Endothelial cell of umbilical vein (primary cell): ENCODE measurements at regions not wholly inside any gene's neighbourhood (a gene's known extent, or its start where the extent isn't known, plus 50 kb on each side); places are given as distances from the start of the nearest gene placed in this dataset.

Source experiments
- BruUV-seq: library from RNA; stranded (reverse); fragments of 400-500 nt; replicated peaks from 2 replicates; lab custom pipeline; 2021; lab: Mats Ljungman, UMichigan
- CTCF ChIA-PET: fragments of 300-600, 350-600 bp; sonication (Branson Sonifier 250); formaldehyde crosslinking; loops from one replicate; lab custom pipeline; 2021; ENCODE audit warnings: antibody characterized with exemption, inconsistent platforms; lab: Charles Lee
- POLR2A ChIA-PET: fragments of 300-600, 350-600 bp; sonication (Branson Sonifier 250); formaldehyde crosslinking; loops from one replicate; lab custom pipeline; 2021; ENCODE audit warnings: antibody characterized with exemption, inconsistent platforms; lab: Charles Lee
- DNase-seq: peaks from one replicate; pipeline ENCODE4 v3.0.0-alpha.2; 2011; ENCODE audit warnings: low read depth, low spot score
- FAIRE-seq: peaks from 2 replicates; lab custom pipeline; 2011; peaks lifted over from hg19 to GRCh38; lab: Jason Lieb, UNC
- H2AFZ ChIP-seq: 2 replicates; pipeline ENCODE4 v1.6.0; 2012; ENCODE audit warnings: low read depth, low read length, control low read depth, inconsistent platforms
- H3K27ac ChIP-seq: 2 replicates; pipeline ENCODE4 v1.5.1; 2011; ENCODE audit warnings: low read depth, mild to moderate bottlenecking, control low read depth, low read length, moderate library complexity; ENCODE audit not compliant: insufficient read depth
- H3K27me3 ChIP-seq, 2 experiments: 2 replicates each; pipeline versions ENCODE4 v1.6.0 to v1.6.1; 2011; ENCODE audit warnings: low read length in 2 of 2, mixed read lengths in 1 of 2; ENCODE audit not compliant: control insufficient read depth in 2 of 2, insufficient read depth in 2 of 2
- H3K36me3 ChIP-seq, 2 experiments: 2 replicates in 1 of 2; 3 replicates in 1 of 2; pipeline ENCODE4 v1.5.1; 2011; ENCODE audit warnings: low read length in 2 of 2, mild to moderate bottlenecking in 1 of 2, moderate library complexity in 1 of 2; ENCODE audit not compliant: control insufficient read depth in 2 of 2, insufficient read depth in 2 of 2; ENCODE audit errors: extremely low read depth in 1 of 2
- H3K4me1 ChIP-seq: 3 replicates; pipeline ENCODE4 v1.5.1; 2011; ENCODE audit warnings: mild to moderate bottlenecking, low read length; ENCODE audit not compliant: control insufficient read depth, insufficient read depth; ENCODE audit errors: extremely low read depth
- H3K4me2 ChIP-seq: 2 replicates; pipeline ENCODE4 v1.6.1; 2011; ENCODE audit warnings: low read length, control low read depth, mixed read lengths; ENCODE audit not compliant: insufficient read depth
- H3K4me3 ChIP-seq, 3 experiments: fragments of 200-600 bp in 1 of 3; sonication (generic), shearing (Covaris generic) in 1 of 3; replicated peaks in 1 of 3; 2 replicates each; pipeline ENCODE4 v1.5.1; 2011 to 2016; ENCODE audit warnings: control low read depth in 3 of 3, low read length in 3 of 3, mild to moderate bottlenecking in 2 of 3, inconsistent platforms in 1 of 3, low read depth in 1 of 3, moderate library complexity in 1 of 3; ENCODE audit not compliant: insufficient read depth in 1 of 3
- H3K79me2 ChIP-seq: 2 replicates; pipeline ENCODE4 v1.6.0; 2012; ENCODE audit warnings: low read length, inconsistent platforms; ENCODE audit not compliant: control insufficient read depth, insufficient read depth
- H3K9ac ChIP-seq: replicated peaks from 2 replicates; pipeline ENCODE3; 2011; ENCODE audit warnings: low read length, control low read depth; ENCODE audit not compliant: insufficient read depth; ENCODE audit errors: extremely low read depth
- H3K9me1 ChIP-seq: replicated peaks from 3 replicates; pipeline ENCODE4 v1.6.0; 2011; ENCODE audit warnings: mild to moderate bottlenecking, low read length; ENCODE audit not compliant: control insufficient read depth, insufficient read depth; ENCODE audit errors: extremely low read depth
- H3K9me3 ChIP-seq: replicated peaks from 2 replicates; pipeline ENCODE4 v1.5.1; 2012; ENCODE audit warnings: low read length, inconsistent platforms; ENCODE audit not compliant: control insufficient read depth, insufficient read depth
- H4K20me1 ChIP-seq: replicated peaks from 2 replicates; pipeline ENCODE3; 2011; ENCODE audit warnings: mild to moderate bottlenecking, low read length; ENCODE audit not compliant: control insufficient read depth, insufficient read depth; ENCODE audit errors: extremely low read depth
- EZH2 ChIP-seq: IDR thresholded peaks from 2 replicates; pipeline ENCODE4 v1.6.1; 2012; ENCODE audit warnings: borderline replicate concordance, low read depth, mild to moderate bottlenecking, moderate library complexity, low read length, inconsistent platforms; ENCODE audit not compliant: severe bottlenecking
- FOS ChIP-seq: IDR thresholded peaks from 2 replicates; pipeline ENCODE4 v1.6.1; 2011; ENCODE audit warnings: mild to moderate bottlenecking, low read length, moderate library complexity, borderline replicate concordance; ENCODE audit not compliant: insufficient read depth
- GATA2 ChIP-seq: IDR thresholded peaks from 2 replicates; pipeline ENCODE4 v1.7.0; 2011; ENCODE audit warnings: low read depth, mild to moderate bottlenecking, moderate library complexity, mixed read lengths, low read length; ENCODE audit not compliant: insufficient read length, insufficient read depth
- JUN ChIP-seq: IDR thresholded peaks from 2 replicates; pipeline ENCODE4 v1.6.1; 2011; ENCODE audit warnings: borderline replicate concordance, low read depth; ENCODE audit not compliant: insufficient read length, insufficient read depth
- MYC ChIP-seq: IDR thresholded peaks from one replicate; pipeline ENCODE4 v1.6.1; 2011; ENCODE audit warnings: mild to moderate bottlenecking, low read depth, low read length
- POLR2A ChIP-seq: IDR thresholded peaks from 2 replicates; pipeline ENCODE4 v1.6.1; 2012; ENCODE audit warnings: low read depth, mild to moderate bottlenecking, control low read depth, low read length
- POLR2AphosphoS5 ChIP-seq: IDR thresholded peaks from 2 replicates; pipeline ENCODE4 v1.6.1; 2012; ENCODE audit warnings: low read depth, mild to moderate bottlenecking, control low read depth, low read length, moderate library complexity; ENCODE audit not compliant: insufficient read depth
- dilution Hi-C: fragments of 300-500 bp; cut with MboI; formaldehyde crosslinking; loops from one replicate; pipeline ENCODE4 v1.15.0; 2019; ENCODE audit warnings: low sequenced_read_pairs; ENCODE audit not compliant: extremely low pct_ligation_motif_present
- intact Hi-C: fragments of 100-400 bp; cut with micrococcal nuclease; formaldehyde crosslinking; loops from one replicate; pipeline ENCODE4 v1.10.0; 2022
- TF ChIP-seq, protein P1 (sequence below), 2 donors: IDR thresholded peaks; 1 replicate in 1 of 2; 2 replicates in 1 of 2; pipeline ENCODE4 v1.5.1; 2011; ENCODE audit warnings: low read length in 2 of 2, mild to moderate bottlenecking in 2 of 2, moderate library complexity in 2 of 2, control low read depth in 1 of 2, inconsistent platforms in 1 of 2, low read depth in 1 of 2; ENCODE audit not compliant: insufficient read depth in 1 of 2; ENCODE audit errors: extremely low read depth in 1 of 2
- TF ChIP-seq, protein P2 (sequence below): IDR thresholded peaks from 2 replicates; pipeline ENCODE4 v1.6.1; 2011; ENCODE audit not compliant: insufficient read depth, insufficient read length

DNA sequence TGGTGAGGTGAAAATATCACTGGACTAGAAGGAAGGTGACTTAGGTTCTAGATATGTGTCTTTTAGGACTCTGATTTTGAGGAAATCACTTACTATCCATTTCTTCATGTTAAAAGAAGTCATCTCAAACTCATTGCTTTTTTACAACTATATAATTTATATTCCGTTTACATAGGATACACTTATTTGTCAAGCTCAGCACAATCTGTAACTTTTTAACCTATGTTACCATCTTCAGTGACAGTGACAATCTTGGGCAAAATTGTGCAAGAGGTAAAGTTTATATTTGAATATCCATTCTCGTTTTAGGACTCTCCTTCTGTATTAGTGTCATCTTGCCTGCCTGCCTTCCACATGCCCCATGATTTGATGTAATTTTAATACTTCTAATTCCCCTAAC is 74.0 kb upstream of the FAM83B start:
- Histone ChIP-seq H3K79me2 (no peaks in the 10 kb centered on the region), H2AFZ (no peak overlapping the region), H3K9me1 (no peaks in the 10 kb centered on the region), H3K27ac (no peak overlapping the region), H3K4me2 (no peak overlapping the region), H3K4me3 (no peak overlapping the region), H4K20me1 (no peaks in the 10 kb centered on the region), H3K4me1 (no peaks in the 10 kb centered on the region), H3K27me3 (no peaks in the 10 kb centered on the region), H3K9me3 (no peaks in the 10 kb centered on the region), H3K36me3 (no peaks in the 10 kb centered on the region), H3K9ac (no peak overlapping the region)
- DNase-seq (no peak), FAIRE-seq (no peak)
- intact Hi-C loops: no loop called here
- dilution Hi-C loops: no loop called here
- CTCF ChIA-PET: no interaction called here
- BruUV-seq: no TSS peak
- TF ChIP-seq, protein P1, sequence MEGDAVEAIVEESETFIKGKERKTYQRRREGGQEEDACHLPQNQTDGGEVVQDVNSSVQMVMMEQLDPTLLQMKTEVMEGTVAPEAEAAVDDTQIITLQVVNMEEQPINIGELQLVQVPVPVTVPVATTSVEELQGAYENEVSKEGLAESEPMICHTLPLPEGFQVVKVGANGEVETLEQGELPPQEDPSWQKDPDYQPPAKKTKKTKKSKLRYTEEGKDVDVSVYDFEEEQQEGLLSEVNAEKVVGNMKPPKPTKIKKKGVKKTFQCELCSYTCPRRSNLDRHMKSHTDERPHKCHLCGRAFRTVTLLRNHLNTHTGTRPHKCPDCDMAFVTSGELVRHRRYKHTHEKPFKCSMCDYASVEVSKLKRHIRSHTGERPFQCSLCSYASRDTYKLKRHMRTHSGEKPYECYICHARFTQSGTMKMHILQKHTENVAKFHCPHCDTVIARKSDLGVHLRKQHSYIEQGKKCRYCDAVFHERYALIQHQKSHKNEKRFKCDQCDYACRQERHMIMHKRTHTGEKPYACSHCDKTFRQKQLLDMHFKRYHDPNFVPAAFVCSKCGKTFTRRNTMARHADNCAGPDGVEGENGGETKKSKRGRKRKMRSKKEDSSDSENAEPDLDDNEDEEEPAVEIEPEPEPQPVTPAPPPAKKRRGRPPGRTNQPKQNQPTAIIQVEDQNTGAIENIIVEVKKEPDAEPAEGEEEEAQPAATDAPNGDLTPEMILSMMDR (IDR thresholded peaks at IDR 0.05; ENCODE audit: extremely low read depth in 1 of 2, insufficient read depth in 1 of 2, low read depth in 1 of 2, low read length in 2 of 2): no peak
- no peak for TF ChIP-seq JUN
- TF ChIP-seq EZH2: no peak
- no peak for TF ChIP-seq POLR2A
- TF ChIP-seq POLR2AphosphoS5: no peak
- TF ChIP-seq GATA2: no peak
- TF ChIP-seq, protein P2, sequence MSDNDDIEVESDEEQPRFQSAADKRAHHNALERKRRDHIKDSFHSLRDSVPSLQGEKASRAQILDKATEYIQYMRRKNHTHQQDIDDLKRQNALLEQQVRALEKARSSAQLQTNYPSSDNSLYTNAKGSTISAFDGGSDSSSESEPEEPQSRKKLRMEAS: no peak
- no peak for TF ChIP-seq MYC
- TF ChIP-seq FOS: no peak
- POLR2A ChIA-PET: no interaction called here
